ENCODE measurements at regions not wholly inside any gene's neighbourhood (a gene's known extent, or its start where the extent isn't known, plus 50 kb on each side); places are given as distances from the start of the nearest gene placed in this dataset.

GRCh38 chr22:27635435-27635834 lies 166.1 kb downstream of the MN1 start:
- Histone ChIP-seq H3K9me2 (ENCODE audit: low read depth, low read length) (no peaks in the 10 kb centered on the region), H3K27me3 (ENCODE audit: insufficient read depth, low read length) (no peaks in the 10 kb centered on the region), H3K9ac (ENCODE audit: low read length) (no peak overlapping the region), H2AFZ (ENCODE audit: low read length) (no peak overlapping the region), H3K4me2 (ENCODE audit: low read length) (no peak overlapping the region), H3K9me3 (ENCODE audit: low read length) (no peaks in the 10 kb centered on the region), H3K4me3 (ENCODE audit: low read depth, low read length, poor library complexity, severe bottlenecking) (no peak overlapping the region), H3K36me3 (ENCODE audit: insufficient read depth, low read length) (no peaks in the 10 kb centered on the region), H3K4me1 (ENCODE audit: insufficient read depth, low read length, severe bottlenecking) (no peaks in the 10 kb centered on the region), H3F3A (ENCODE audit: insufficient read depth, low read length) (no peaks in the 10 kb centered on the region), H3K79me2 (ENCODE audit: insufficient read depth, low read length) (no peaks in the 10 kb centered on the region), H4K20me1 (ENCODE audit: insufficient read depth, low read length) (no peaks in the 10 kb centered on the region), H3K27ac (ENCODE audit: low read depth, low read length, poor library complexity, severe bottlenecking) (no peak overlapping the region)
- TF ChIP-seq EZH2 (IDR thresholded peaks at IDR 0.05; ENCODE audit: borderline replicate concordance, low read length) = no peak
- TF ChIP-seq, protein P1, sequence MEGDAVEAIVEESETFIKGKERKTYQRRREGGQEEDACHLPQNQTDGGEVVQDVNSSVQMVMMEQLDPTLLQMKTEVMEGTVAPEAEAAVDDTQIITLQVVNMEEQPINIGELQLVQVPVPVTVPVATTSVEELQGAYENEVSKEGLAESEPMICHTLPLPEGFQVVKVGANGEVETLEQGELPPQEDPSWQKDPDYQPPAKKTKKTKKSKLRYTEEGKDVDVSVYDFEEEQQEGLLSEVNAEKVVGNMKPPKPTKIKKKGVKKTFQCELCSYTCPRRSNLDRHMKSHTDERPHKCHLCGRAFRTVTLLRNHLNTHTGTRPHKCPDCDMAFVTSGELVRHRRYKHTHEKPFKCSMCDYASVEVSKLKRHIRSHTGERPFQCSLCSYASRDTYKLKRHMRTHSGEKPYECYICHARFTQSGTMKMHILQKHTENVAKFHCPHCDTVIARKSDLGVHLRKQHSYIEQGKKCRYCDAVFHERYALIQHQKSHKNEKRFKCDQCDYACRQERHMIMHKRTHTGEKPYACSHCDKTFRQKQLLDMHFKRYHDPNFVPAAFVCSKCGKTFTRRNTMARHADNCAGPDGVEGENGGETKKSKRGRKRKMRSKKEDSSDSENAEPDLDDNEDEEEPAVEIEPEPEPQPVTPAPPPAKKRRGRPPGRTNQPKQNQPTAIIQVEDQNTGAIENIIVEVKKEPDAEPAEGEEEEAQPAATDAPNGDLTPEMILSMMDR (IDR thresholded peaks at IDR 0.05; ENCODE audit: low read length) = no peak

GRCh38 chr22:27635852-27636251 lies 165.7 kb downstream of the MN1 start:
- Histone ChIP-seq H2AFZ (ENCODE audit: low read length) (no peak overlapping the region), H4K20me1 (ENCODE audit: insufficient read depth, low read length) (no peaks in the 10 kb centered on the region), H3K27me3 (ENCODE audit: insufficient read depth, low read length) (no peaks in the 10 kb centered on the region), H3K9me2 (ENCODE audit: low read depth, low read length) (no peaks in the 10 kb centered on the region), H3F3A (ENCODE audit: insufficient read depth, low read length) (no peaks in the 10 kb centered on the region), H3K9me3 (ENCODE audit: low read length) (no peaks in the 10 kb centered on the region), H3K4me3 (ENCODE audit: low read depth, low read length, poor library complexity, severe bottlenecking) (no peak overlapping the region), H3K4me1 (ENCODE audit: insufficient read depth, low read length, severe bottlenecking) (no peaks in the 10 kb centered on the region), H3K36me3 (ENCODE audit: insufficient read depth, low read length) (no peaks in the 10 kb centered on the region), H3K27ac (ENCODE audit: low read depth, low read length, poor library complexity, severe bottlenecking) (no peak overlapping the region), H3K4me2 (ENCODE audit: low read length) (no peak overlapping the region), H3K9ac (ENCODE audit: low read length) (no peak overlapping the region), H3K79me2 (ENCODE audit: insufficient read depth, low read length) (no peaks in the 10 kb centered on the region)
- TF ChIP-seq, protein P1 (IDR thresholded peaks at IDR 0.05; ENCODE audit: low read length) = no peak
- no peak for TF ChIP-seq EZH2 (IDR thresholded peaks at IDR 0.05; ENCODE audit: borderline replicate concordance, low read length)

DNA sequence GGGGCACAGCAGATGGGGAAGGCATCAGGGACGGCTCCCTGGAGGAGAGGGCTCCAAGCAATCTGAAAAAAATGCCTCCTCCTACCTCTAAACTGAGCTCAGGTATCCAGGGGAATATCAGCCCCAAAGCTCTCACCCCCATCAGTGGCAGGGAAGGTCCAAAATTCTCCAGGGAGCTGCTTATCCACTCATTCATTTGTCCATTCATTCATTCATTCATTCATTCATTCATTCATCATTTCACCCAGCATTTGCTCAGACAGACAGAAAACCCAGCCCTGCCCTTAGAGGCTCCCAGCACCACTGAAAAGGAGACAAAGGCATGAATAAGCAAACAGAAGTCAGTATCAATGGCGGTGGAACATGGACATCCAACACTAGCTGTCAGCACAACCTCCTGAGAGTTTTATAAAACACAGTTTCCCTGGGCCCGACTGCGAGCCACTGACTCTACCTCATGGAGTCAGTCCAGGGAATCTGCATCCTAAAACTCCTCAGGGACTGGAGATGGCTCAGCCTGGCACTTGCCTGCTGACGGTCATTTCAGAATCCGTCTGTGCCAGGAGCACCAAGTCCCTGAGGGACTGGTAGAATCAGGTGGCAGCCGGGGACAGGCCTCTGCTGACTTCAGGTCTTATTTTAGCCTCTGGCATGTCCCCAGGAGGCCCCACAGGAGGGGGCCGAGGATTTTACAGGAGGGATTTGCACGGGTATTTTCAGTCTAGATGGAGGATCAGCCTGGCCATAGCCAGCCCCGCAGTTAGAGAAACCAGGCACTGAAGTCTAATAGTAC lies 164.6 kb downstream of the MN1 start:
- Histone ChIP-seq H3K4me1 (ENCODE audit: insufficient read depth, low read length, severe bottlenecking) (no peaks in the 10 kb centered on the region), H3K4me2 (ENCODE audit: low read length) (no peak overlapping the region), H4K20me1 (ENCODE audit: insufficient read depth, low read length) (no peaks in the 10 kb centered on the region), H3K79me2 (ENCODE audit: insufficient read depth, low read length) (no peaks in the 10 kb centered on the region), H2AFZ (ENCODE audit: low read length) (no peak overlapping the region), H3K9me2 (ENCODE audit: low read depth, low read length) (no peaks in the 10 kb centered on the region), H3K9me3 (ENCODE audit: low read length) (no peaks in the 10 kb centered on the region), H3K27me3 (ENCODE audit: insufficient read depth, low read length) (no peaks in the 10 kb centered on the region), H3F3A (ENCODE audit: insufficient read depth, low read length) (no peaks in the 10 kb centered on the region), H3K36me3 (ENCODE audit: insufficient read depth, low read length) (no peaks in the 10 kb centered on the region), H3K4me3 (ENCODE audit: low read depth, low read length, poor library complexity, severe bottlenecking) (no peak overlapping the region), H3K27ac (ENCODE audit: low read depth, low read length, poor library complexity, severe bottlenecking) (no peak overlapping the region), H3K9ac (ENCODE audit: low read length) (no peak overlapping the region)
- TF ChIP-seq, protein P1 (IDR thresholded peaks at IDR 0.05; ENCODE audit: low read length) = no peak
- TF ChIP-seq EZH2 (IDR thresholded peaks at IDR 0.05; ENCODE audit: borderline replicate concordance, low read length) = no peak

Data from OCI-LY1 (cell line).